ENCODE measurements at regions not wholly inside any gene's neighbourhood (a gene's known extent, or its start where the extent isn't known, plus 50 kb on each side); places are given as distances from the start of the nearest gene placed in this dataset.
"Not testable (repeated sequence)": the region's sequence is repeated elsewhere in the genome, so short reads cannot be mapped to it uniquely, and the experiment has no call there.

- no peak for DNase-seq (ENCODE audit: low read depth in 2 of 2)
Observed at GRCh38 chr4:33429971-33430370, 2709.8 kb downstream of the PCDH7 start.

GRCh38 chr4:33437406-33437805, 2717.2 kb downstream of the PCDH7 start:
- no peak for DNase-seq (ENCODE audit: low read depth in 2 of 2)

DNA sequence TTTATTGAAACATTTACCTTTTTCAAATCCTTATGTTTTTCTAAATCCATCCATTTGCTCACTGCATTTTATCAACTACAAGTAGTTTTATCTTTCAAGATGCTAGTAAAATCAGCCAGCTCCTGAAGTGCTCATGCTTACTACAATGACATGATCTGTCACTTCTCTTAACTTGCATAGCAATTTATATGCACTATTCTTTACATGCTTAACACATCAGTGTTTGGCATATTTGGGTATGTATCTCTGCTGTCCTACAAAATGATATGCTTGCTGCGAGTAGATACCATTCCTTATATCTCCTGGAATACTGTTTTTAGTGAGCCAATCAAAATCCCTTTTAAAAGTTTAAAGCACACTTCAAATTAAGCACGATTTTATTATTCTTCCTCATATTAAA, 2726.8 kb downstream of the PCDH7 start:
- DNase-seq (ENCODE audit: low read depth in 2 of 2) = no peak

DNA sequence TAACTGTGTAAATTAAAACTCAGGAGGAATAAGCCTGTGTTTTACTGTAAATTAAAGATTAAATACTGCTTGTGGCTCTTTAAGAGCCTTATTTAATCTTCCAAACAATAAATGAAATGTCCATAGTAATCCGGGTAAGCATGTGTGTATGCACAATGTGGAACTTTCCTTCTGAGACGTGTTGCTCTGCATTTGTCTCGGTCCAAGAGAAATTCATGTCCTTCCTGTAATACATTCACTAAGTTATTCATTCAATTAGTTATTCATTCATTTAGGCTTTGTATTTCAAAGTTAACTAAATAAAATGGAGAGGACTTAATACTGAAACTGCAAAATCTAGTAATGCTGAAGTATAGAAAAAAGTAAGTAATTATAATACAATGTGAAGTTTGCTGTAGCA, 2728.8 kb downstream of the PCDH7 start:
- no peak for DNase-seq (ENCODE audit: low read depth in 2 of 2)

- DNase-seq (ENCODE audit: low read depth in 2 of 2) = no peak
Observed at GRCh38 chr4:33453436-33453835, 2733.3 kb downstream of the PCDH7 start.

GRCh38 chr4:33453916-33454315, 2733.7 kb downstream of the PCDH7 start:
- no peak for DNase-seq (ENCODE audit: low read depth in 2 of 2)

GRCh38 chr4:33465565-33465964, 2745.4 kb downstream of the PCDH7 start:
- DNase-seq (ENCODE audit: low read depth in 2 of 2) = no peak

DNA sequence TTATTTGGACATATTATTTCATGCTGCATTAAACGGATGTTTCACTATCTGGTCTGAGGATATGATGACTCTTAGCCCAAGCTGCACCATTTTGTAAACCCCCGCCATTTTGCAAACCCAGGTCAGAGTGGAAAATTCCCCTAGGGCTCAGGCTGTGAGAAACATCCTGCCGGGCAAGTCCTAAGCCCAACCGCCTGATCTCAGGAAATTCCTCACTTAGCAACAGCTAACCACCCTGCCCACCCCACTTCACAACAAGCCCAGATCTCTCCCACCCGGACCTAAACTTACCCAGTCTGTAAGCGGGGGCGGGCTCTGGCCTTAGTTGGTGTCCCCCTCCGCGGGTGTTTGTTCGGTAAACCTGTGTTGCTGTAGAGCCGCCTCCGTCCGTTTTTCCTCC, 2747.1 kb downstream of the PCDH7 start:
- DNase-seq (ENCODE audit: low read depth in 2 of 2) = no peak

DNA sequence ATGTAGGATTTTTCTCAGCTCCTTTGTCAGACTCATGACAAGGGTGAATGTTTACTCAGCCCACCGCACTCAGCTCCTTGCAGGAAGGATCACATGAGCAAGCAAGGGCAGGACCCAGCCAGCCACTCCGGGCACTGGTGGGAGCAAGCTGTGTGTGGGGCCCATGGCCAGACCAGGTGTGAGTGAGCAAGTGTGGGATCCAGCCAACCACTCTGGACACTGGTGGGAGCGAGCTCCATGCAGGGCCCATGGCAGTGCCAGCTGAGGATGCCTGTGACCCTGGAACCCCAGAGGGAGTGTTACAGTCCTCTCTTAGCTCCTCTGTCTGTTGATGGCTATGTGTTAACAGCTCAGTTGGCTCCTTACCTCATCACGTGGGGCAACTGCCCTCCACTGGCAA, 2750.6 kb downstream of the PCDH7 start:
- no peak for DNase-seq (ENCODE audit: low read depth in 2 of 2)

DNA sequence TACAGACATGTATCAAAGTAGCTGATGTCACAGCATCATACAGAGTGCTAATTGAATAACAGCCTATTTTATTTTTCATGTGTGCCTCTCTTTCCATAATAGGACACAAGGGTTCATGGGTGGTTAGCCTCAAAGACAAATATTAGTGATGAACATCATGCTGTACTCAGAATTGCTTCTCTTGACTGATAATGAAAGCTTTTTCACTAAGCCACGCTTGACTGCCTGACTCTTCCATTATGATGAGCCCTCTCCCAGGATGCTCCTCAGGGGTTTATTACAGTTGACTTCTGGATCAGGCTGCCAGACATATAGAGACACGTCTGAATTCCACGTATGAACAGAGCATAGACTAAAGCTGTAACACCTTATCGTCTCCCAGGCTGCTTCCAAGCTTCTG, 2757.5 kb downstream of the PCDH7 start:
- DNase-seq (ENCODE audit: low read depth in 2 of 2) = no peak

GRCh38 chr4:33482773-33483172, 2761.5 kb downstream of the ARAP2 start:
- DNase-seq (ENCODE audit: low read depth in 2 of 2) = no peak

GRCh38 chr4:33485111-33485510, 2759.2 kb downstream of the ARAP2 start:
- DNase-seq (ENCODE audit: low read depth in 2 of 2) = no peak

- no peak for DNase-seq (ENCODE audit: low read depth in 2 of 2)
Observed at GRCh38 chr4:33493231-33493630, 2751.1 kb downstream of the ARAP2 start.

- DNase-seq (ENCODE audit: low read depth in 2 of 2) = no peak
Observed at GRCh38 chr4:33494150-33494549, 2750.2 kb downstream of the ARAP2 start.

GRCh38 chr4:33501587-33501986, 2742.7 kb downstream of the ARAP2 start:
- DNase-seq (ENCODE audit: low read depth in 2 of 2) = not testable (repeated sequence)

GRCh38 chr4:33512397-33512796, 2731.9 kb downstream of the ARAP2 start:
- no peak for DNase-seq (ENCODE audit: low read depth in 2 of 2)

DNA sequence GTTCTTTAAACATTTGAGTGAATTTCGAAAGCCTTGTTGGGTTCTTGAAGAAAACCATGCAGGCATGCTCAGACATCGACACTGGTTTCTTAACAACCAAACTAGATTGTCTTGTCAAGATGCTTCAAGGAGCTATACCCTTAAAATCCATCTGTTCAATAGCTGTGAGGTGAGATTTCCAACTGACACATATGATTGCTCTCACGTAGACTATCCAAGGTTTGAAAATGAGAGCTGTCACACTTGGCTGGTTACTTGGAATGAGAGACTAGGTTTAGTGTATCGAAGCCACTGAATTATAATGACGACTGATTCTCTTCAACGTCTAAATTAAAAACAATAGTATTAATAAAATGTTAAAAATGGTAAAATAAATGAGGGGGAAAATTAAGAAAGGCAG, 2725.5 kb downstream of the ARAP2 start:
- DNase-seq (ENCODE audit: low read depth in 2 of 2) = no peak

DNA sequence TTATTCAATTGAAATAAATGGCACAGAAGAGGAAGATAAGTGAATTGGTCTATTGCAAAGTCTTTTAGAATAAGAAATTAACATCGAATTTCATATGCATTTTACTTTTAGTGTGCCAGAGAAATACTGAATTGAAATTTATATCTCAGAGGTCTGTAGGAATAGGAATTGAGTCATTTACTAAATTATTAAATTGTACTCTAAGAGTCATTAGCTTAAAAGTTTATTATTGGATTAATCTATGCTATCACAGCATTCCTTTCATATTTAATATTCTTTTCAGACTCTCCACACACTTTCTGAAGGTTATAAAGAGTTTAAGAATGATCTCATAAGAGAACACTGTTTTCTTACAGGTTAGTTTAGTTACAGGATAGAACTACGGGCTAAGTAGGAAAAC, 2711.5 kb downstream of the ARAP2 start:
- DNase-seq (ENCODE audit: low read depth in 2 of 2) = no peak

- DNase-seq (ENCODE audit: low read depth in 2 of 2) = no peak
Observed at GRCh38 chr4:33536898-33537297, 2707.4 kb downstream of the ARAP2 start.

DNA sequence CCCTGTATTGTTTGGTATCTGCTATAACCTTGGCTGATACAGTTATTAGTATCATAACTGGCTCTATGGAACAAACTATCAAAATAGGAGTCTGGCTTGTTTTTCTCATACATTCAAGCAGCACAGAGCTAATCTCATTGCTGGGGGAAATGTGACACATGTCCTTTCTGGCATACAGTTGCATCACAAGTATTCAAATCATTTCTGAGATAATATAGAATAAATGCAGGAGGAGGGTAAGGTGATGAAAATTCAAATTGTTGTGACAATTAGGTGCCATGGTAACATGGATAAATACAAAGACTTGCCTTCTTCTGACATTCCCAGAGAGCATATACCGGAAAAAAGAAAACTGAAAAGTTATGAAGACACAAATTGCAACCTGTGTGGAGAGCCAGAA, 2706.8 kb downstream of the ARAP2 start:
- no peak for DNase-seq (ENCODE audit: low read depth in 2 of 2)

GRCh38 chr4:33543941-33544450, 2700.3 kb downstream of the ARAP2 start:
- DNase-seq (ENCODE audit: low read depth in 2 of 2) = no peak

DNA sequence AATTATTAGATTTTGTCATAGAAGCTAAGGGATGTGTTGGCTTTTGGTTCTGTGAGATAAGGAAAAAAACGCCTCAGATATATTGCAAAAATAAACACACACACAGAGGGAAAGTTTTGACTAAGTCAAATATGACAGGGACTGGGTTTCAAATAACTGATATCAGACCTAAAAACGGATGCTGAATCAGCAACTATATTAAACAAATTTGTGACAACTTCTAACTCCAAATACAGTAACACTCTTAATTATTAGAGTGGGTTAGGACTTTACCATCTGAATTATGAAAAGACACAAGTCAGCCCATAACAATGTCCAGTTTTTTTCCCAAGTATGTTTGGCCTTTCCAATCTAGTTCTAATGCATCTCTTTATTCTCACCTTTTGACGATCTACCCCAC, 2693.1 kb downstream of the ARAP2 start:
- DNase-seq (ENCODE audit: low read depth in 2 of 2) = no peak

DNA sequence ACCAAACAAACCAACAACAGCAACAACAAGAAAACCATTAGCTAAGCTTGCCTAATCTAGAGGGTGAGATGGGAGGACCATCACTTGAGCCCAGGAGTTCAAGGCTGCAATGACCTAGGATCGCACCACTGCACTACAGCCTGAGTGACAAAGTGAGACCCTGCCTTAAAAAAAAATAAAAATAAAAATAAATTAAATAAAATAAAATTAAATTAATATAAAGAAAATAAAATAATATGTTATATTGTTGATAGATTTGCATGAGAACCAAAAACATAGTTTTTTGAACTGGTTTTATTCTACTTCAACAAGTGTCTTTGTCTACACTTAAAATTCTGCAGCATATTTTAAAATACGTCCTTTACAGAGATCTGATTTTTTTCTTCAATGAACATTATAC, 2683.1 kb downstream of the ARAP2 start:
- no peak for DNase-seq (ENCODE audit: low read depth in 2 of 2)

DNA sequence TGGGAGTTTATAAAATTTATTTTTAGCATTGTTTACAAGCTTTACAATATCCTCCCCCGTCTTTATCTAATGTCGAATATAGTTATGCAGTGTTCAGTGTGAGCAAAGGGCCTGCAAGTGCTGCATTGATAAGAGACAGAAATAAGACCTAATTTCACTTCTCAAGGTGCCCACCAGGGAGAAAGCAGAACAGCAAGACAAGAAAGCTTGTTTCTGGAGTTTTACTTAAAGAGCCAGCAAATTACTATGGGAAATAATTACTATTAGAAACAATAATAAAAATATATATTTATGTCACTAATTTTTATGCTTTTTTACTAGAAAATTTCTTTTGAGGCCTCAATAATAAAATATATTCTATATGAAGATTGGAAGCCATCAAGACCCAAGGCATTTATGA, 2677.7 kb downstream of the ARAP2 start:
- no peak for DNase-seq (ENCODE audit: low read depth in 2 of 2)

DNA sequence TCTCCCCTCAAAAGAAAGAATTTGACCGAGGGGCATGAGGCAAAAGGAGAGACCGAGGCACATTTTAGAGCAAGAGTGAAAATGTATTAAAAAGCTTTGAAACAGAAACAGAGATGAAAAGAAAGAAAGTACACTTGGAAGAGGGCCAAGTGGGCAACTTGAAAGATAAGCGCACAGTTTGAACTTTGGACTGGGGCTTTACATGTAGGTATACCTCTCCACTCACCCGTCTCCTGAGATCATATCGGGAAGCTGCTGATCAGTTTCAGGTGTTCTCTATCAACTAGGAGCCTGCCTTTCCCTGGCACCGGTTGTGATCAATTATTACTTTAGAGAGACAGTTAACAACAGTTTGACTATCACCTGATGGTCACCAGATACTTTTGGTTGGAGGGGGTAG, 2666.5 kb downstream of the ARAP2 start:
- no peak for DNase-seq (ENCODE audit: low read depth in 2 of 2)

Measured in stimulated activated CD4-positive, alpha-beta T cell treated with anti-CD3 and anti-CD28 coated beads, Interleukin-1b, Interleukin-23, amount 100 ng/mL, for 4 hours (primary cell).